Testis (tissue), 2 donors: ENCODE measurements at regions not wholly inside any gene's neighbourhood (a gene's known extent, or its start where the extent isn't known, plus 50 kb on each side); places are given as distances from the start of the nearest gene placed in this dataset.

ENCODE experiments used
- DNase-seq: peaks from one replicate; pipeline ENCODE4 v3.0.0-alpha.2; 2019
- H3K27ac ChIP-seq, 2 donors: fragments of 200-600 bp; sonication (generic); one replicate each; pipeline ENCODE4 v1.5.1; 2019
- H3K27me3 ChIP-seq: fragments of 200-600 bp; sonication (generic); one replicate; pipeline ENCODE4 v1.5.1; 2019
- H3K36me3 ChIP-seq: fragments of 200-600 bp; sonication (generic); one replicate; pipeline ENCODE4 v1.5.1; 2017; ENCODE audit warnings: low read depth; ENCODE audit errors: missing control alignments
- H3K4me1 ChIP-seq: fragments of 200-600 bp; sonication (generic); one replicate; pipeline ENCODE4 v1.5.1; 2019
- H3K4me3 ChIP-seq, 2 donors: fragments of 200-600 bp; sonication (generic); one replicate each; pipeline ENCODE4 v1.5.1; 2017 to 2019
- H3K9me3 ChIP-seq: fragments of 200-600 bp; sonication (generic); one replicate; pipeline ENCODE4 v1.5.1; 2017
- POLR2A ChIP-seq: fragments of 450-650 bp; IDR thresholded peaks from one replicate; pipeline ENCODE4 v1.6.1; 2017; ENCODE audit warnings: antibody characterized with exemption, mild to moderate bottlenecking, moderate library complexity
- WGBS, 2 donors: methylation state at CpG; one replicate each; pipeline ENCODE4 v1.1.5; 2018; 5-methylcytosine and 5-hydroxymethylcytosine counted together
- intact Hi-C: fragments of 100-400 bp; cut with DNase I; formaldehyde crosslinking; loops from one replicate; pipeline ENCODE4 v1.15.1; 2023; ENCODE audit warnings: low total_unique reads
- TF ChIP-seq, protein P1 (sequence below), 3 experiments: fragments of 450-650 bp in 2 of 3; fragments of 200-600 bp in 1 of 3; sonication (generic) in 1 of 3; IDR thresholded peaks; one replicate each; pipeline ENCODE4 v1.5.1; 2016 to 2019; ENCODE audit warnings: antibody characterized with exemption in 3 of 3, mild to moderate bottlenecking in 2 of 3, moderate library complexity in 1 of 3

DNA sequence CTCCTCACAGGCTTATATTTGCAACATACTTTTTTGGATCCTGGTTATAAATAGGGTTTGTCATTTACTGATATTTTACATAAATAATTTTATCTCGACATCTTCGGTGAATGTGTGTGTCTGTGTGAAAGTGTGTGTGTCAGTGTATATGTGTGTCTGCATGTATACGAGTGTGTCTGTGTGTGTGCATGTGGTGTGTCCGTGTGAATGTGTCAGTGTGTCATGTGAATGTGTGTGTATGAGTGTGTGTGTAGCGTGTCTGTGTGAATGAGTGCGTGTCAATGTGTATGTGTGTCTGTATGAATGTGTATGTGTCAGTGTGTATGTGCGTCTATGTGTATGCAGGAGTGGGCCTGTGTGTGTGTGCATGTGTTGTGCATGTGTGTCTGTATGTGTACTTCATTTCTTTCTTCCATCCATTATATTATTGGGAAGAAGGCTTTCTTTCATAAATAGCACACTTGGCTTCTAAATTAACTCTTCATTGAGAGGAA lies 161.6 kb downstream of the ST6GAL2 start:
- no peak for DNase-seq
- no peaks in the 10 kb centered on the region for H3K36me3 ChIP-seq
- H3K27ac ChIP-seq, result no peak overlapping the region
- TF ChIP-seq POLR2A, result no peak
- TF ChIP-seq, protein P1, sequence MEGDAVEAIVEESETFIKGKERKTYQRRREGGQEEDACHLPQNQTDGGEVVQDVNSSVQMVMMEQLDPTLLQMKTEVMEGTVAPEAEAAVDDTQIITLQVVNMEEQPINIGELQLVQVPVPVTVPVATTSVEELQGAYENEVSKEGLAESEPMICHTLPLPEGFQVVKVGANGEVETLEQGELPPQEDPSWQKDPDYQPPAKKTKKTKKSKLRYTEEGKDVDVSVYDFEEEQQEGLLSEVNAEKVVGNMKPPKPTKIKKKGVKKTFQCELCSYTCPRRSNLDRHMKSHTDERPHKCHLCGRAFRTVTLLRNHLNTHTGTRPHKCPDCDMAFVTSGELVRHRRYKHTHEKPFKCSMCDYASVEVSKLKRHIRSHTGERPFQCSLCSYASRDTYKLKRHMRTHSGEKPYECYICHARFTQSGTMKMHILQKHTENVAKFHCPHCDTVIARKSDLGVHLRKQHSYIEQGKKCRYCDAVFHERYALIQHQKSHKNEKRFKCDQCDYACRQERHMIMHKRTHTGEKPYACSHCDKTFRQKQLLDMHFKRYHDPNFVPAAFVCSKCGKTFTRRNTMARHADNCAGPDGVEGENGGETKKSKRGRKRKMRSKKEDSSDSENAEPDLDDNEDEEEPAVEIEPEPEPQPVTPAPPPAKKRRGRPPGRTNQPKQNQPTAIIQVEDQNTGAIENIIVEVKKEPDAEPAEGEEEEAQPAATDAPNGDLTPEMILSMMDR (IDR thresholded peaks at IDR 0.05), result no peak
- intact Hi-C loops, result no loop called here
- 91% methylated on average over 7 of the region's 7 CpGs for WGBS, 2 donors
- H3K9me3 ChIP-seq, result no peaks in the 10 kb centered on the region
- H3K4me1 ChIP-seq, result no peaks in the 10 kb centered on the region
- no peaks in the 10 kb centered on the region for H3K27me3 ChIP-seq
- no peak overlapping the region for H3K4me3 ChIP-seq

DNA sequence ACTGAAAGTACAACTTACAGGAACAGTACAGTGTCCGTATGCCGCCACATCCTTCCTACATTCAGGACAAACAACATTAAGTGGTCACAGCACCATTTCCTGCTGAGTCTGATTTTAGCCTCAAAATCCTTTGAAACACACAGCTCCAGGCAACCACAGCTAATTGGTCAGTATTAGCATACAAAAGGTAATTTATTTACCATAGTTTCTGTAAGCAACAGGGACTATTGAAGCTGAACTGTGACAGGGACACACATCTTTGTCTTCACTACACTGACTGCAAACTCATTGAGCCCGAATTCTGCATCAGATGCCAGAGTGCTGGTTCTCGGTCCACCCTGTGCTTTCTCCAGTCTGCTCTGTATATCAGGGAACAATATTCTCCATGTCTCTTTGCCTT lies 151.8 kb downstream of the ST6GAL2 start:
- 90 to 93% methylated on average over 4 of the region's 4 CpGs for WGBS, 2 donors
- Histone ChIP-seq H3K27me3 (no peaks in the 10 kb centered on the region), H3K36me3 (no peaks in the 10 kb centered on the region), H3K4me1 (no peaks in the 10 kb centered on the region), H3K9me3 (no peaks in the 10 kb centered on the region), H3K27ac (no peak overlapping the region), H3K4me3 (no peak overlapping the region)
- TF ChIP-seq, protein P1 (IDR thresholded peaks at IDR 0.05), result no peak
- no peak for TF ChIP-seq POLR2A
- intact Hi-C loops, result no loop called here
- no peak for DNase-seq

DNA sequence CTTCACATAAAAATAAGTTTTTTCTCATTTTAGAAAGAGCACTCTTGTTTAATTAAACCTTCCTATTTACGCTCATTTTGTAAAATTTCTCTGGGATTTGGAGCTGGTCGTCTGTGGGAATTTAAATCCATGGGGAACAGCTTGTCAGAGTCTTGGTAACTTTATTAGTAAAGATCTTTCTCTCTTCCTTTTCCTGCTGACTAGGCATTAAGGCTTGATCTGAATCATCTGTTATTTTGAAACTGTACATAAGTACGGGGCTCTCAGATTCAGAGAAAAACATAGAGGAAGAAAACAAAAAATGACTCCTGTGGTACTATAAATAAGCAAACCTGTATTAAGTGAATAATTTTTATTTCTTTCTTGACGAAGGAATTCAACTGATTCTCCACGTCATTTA lies 150.2 kb downstream of the ST6GAL2 start:
- H3K27me3 ChIP-seq, result no peaks in the 10 kb centered on the region
- WGBS, 2 donors, result 84 to 87% methylated on average over 5 of the region's 5 CpGs
- no peaks in the 10 kb centered on the region for H3K36me3 ChIP-seq
- no peak overlapping the region for H3K27ac ChIP-seq
- H3K4me1 ChIP-seq, result no peaks in the 10 kb centered on the region
- no peak for DNase-seq
- H3K9me3 ChIP-seq, result no peaks in the 10 kb centered on the region
- intact Hi-C loops, result no loop called here
- H3K4me3 ChIP-seq, result no peak overlapping the region
- TF ChIP-seq, protein P1 (IDR thresholded peaks at IDR 0.05), result no peak

DNA sequence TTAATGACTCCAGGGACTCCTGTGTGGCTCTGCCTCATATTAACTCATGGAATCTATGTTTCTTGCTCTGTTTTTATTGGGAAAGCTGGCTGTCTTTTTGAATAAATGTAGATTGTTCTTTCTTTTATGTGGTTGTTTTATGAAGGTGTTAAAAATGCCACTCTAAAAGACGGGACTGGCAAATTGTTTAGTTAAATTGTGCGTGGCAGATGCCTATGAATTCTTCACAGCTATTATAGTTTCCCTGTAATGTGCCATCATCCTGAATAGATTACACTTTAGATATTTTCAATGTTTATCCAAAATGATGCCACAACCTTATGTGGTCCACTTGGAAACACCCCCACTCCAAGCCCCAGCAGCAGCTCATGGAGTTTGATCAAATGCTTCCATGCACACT lies 149.7 kb downstream of the ST6GAL2 start:
- no peaks in the 10 kb centered on the region for H3K36me3 ChIP-seq
- H3K27me3 ChIP-seq, result no peaks in the 10 kb centered on the region
- TF ChIP-seq, protein P1 (IDR thresholded peaks at IDR 0.05), result no peak
- no peak for TF ChIP-seq POLR2A
- H3K4me3 ChIP-seq, result no peak overlapping the region
- H3K4me1 ChIP-seq, result no peaks in the 10 kb centered on the region
- intact Hi-C loops, result no loop called here
- WGBS, 2 donors, result 79 to 87% methylated on average over 2 of the region's 2 CpGs
- H3K9me3 ChIP-seq, result no peaks in the 10 kb centered on the region
- H3K27ac ChIP-seq, result no peak overlapping the region
- DNase-seq, result no peak

DNA sequence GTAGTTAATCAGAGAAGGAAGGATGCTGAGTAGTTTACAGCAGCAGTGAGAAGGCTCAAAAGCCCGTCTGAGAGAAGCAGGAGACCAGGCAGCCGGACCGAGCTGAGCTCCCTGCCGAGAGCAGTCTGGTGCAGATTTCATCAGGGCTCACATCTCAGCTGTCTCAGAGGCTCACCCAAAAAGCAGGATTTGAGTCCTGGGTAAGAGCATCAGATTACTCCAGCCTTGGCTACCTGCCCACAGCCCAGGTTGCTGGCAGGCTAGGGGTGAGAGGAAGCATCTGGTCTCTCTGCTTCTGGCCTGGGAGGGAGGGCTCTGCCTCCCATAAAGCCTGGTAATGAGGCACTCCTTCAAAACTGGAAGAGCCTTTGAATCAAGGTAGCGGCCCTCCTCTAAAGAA lies 140.5 kb downstream of the ST6GAL2 start:
- Histone ChIP-seq H3K9me3 (no peaks in the 10 kb centered on the region), H3K4me1 (no peaks in the 10 kb centered on the region), H3K4me3 (no peak overlapping the region), H3K36me3 (no peaks in the 10 kb centered on the region), H3K27me3 (no peaks in the 10 kb centered on the region), H3K27ac (no peak overlapping the region)
- TF ChIP-seq, protein P1 (IDR thresholded peaks at IDR 0.05), result no peak
- no peak for TF ChIP-seq POLR2A
- WGBS, 2 donors, result 65% methylated on average over 5 of the region's 5 CpGs
- DNase-seq, result no peak
- intact Hi-C loops, result no loop called here
